ENCODE measurements at regions not wholly inside any gene's neighbourhood (a gene's known extent, or its start where the extent isn't known, plus 50 kb on each side); places are given as distances from the start of the nearest gene placed in this dataset.
"Not testable (repeated sequence)": the region's sequence is repeated elsewhere in the genome, so short reads cannot be mapped to it uniquely, and the experiment has no call there.

DNA sequence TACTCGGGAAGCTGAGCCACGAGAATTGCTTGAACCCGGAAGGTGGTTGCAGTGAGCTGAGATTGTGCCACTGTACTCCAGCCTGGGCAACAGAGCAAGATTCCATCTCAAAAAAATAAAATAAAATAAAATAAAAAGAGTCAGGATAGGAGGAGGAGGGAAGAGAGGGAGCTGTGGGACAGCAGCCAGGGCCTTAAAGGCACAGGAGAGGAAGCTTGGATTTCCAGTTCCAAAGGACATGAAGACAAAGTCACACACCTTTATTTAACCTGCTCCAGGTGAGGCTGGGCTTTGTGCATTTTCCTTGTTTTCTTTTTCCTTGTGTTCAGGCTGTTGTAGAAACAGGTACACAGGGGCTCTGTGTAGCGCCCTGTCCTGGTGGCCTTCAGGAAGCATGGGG is 138.2 kb upstream of the HMX1 start:
- not testable (repeated sequence) for TF ChIP-seq POLR2A, EP300 (IDR thresholded peaks at IDR 0.05)

All from gastroesophageal sphincter (tissue), 2 donors.